HG03196 (cell line): ENCODE measurements at regions not wholly inside any gene's neighbourhood (a gene's known extent, or its start where the extent isn't known, plus 50 kb on each side); places are given as distances from the start of the nearest gene placed in this dataset.
"Not testable (repeated sequence)": the region's sequence is repeated elsewhere in the genome, so short reads cannot be mapped to it uniquely, and the experiment has no call there.

Experiments used
- ATAC-seq: cut with Tn5 transposase; IDR thresholded peaks from one replicate; pipeline ENCODE4 v1.9.1; 2021; ENCODE audit not compliant: unreplicated experiment

GRCh38 chr2:131636704-131637308 is 109.1 kb downstream of the CCDC74A start:
- ATAC-seq, result not testable (repeated sequence)

GRCh38 chr2:131639001-131639620 is 111.4 kb downstream of the CCDC74A start:
- not testable (repeated sequence) for ATAC-seq

- ATAC-seq, result no peak
These were observed 113.9 kb downstream of the CCDC74A start for GRCh38 chr2:131641414-131642206.

GRCh38 chr2:131643180-131643579 is 115.5 kb downstream of the CCDC74A start:
- ATAC-seq, result not testable (repeated sequence)

GRCh38 chr2:131645177-131645765 is 117.6 kb downstream of the CCDC74A start:
- ATAC-seq, result no peak

GRCh38 chr2:131646220-131646619 is 118.5 kb downstream of the CCDC74A start:
- ATAC-seq, result not testable (repeated sequence)

- no peak for ATAC-seq
These were observed 119.1 kb downstream of the CCDC74A start for GRCh38 chr2:131646669-131647297.

- not testable (repeated sequence) for ATAC-seq
These were observed 120.9 kb downstream of the CCDC74A start for GRCh38 chr2:131648565-131648964.

- not testable (repeated sequence) for ATAC-seq
These were observed 124.6 kb downstream of the CCDC74A start for GRCh38 chr2:131652246-131652645.

GRCh38 chr2:131654107-131654506 is 126.4 kb downstream of the CCDC74A start:
- not testable (repeated sequence) for ATAC-seq

GRCh38 chr2:131656816-131657633 is 129.3 kb downstream of the CCDC74A start:
- ATAC-seq, result no peak

- no peak for ATAC-seq
These were observed 130.4 kb downstream of the CCDC74A start for GRCh38 chr2:131657895-131658768.

- no peak for ATAC-seq
These were observed 131.1 kb downstream of the CCDC74A start for GRCh38 chr2:131658769-131659131.

GRCh38 chr2:131659168-131659572 is 131.5 kb downstream of the CCDC74A start:
- no peak for ATAC-seq

GRCh38 chr2:131661101-131661782 is 133.6 kb downstream of the CCDC74A start:
- not testable (repeated sequence) for ATAC-seq

GRCh38 chr2:131661884-131662535 is 134.3 kb downstream of the CCDC74A start:
- not testable (repeated sequence) for ATAC-seq

GRCh38 chr2:131663501-131663900 is 135.8 kb downstream of the CCDC74A start:
- not testable (repeated sequence) for ATAC-seq

- ATAC-seq, result not testable (repeated sequence)
These were observed 138.0 kb downstream of the CCDC74A start for GRCh38 chr2:131665716-131666115.
